ENCODE measurements at regions not wholly inside any gene's neighbourhood (a gene's known extent, or its start where the extent isn't known, plus 50 kb on each side); places are given as distances from the start of the nearest gene placed in this dataset.

DNA sequence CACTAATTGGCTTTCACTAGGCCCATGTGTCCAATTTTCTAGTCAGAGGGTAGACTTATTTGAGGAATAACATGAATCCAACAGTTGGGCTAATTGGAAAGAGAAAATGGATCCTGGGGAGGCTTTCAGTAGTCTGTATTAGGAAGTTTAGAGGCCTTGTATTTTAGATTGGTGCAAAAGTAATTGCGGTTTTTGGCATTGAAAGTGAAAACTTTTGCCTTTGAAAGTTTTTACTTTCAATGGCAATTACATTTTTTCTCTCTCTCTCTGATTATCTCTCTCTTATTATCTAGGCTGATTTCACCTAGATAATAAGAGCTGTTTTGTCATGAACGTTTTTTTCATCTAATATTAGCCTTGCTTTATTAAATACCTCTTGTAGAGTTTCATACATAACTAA lies 981.7 kb downstream of the REEP3 start:
- no peak for DNase-seq (ENCODE audit: low read depth)
- H3K4me3 ChIP-seq (ENCODE audit: low read depth, low read length): no peak overlapping the region
- TF ChIP-seq CTCF (IDR thresholded peaks at IDR 0.05; ENCODE audit: insufficient read depth, low read depth, low read length): no peak

DNA sequence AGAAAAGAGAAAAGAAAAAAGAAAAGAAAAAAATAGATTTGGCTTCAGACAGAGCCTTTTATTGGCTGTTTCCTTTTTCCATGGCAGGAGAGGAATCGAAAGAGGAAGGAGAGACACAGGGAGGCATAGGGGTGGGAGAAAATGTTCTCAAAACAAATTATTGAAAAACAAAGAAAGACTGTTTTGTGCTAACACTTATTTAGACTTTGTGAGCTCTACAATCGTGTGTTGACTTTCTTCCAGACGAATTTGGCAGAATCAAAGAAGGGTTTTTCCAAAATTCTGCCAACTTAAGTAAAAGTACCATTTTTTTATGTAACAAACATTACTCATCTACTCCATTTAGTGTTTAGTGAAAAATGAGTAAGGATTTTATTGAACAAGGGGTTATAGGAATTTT lies 982.2 kb downstream of the REEP3 start:
- TF ChIP-seq CTCF (IDR thresholded peaks at IDR 0.05; ENCODE audit: insufficient read depth, low read depth, low read length): no peak
- no peak for DNase-seq (ENCODE audit: low read depth)
- no peak overlapping the region for H3K4me3 ChIP-seq (ENCODE audit: low read depth, low read length)

DNA sequence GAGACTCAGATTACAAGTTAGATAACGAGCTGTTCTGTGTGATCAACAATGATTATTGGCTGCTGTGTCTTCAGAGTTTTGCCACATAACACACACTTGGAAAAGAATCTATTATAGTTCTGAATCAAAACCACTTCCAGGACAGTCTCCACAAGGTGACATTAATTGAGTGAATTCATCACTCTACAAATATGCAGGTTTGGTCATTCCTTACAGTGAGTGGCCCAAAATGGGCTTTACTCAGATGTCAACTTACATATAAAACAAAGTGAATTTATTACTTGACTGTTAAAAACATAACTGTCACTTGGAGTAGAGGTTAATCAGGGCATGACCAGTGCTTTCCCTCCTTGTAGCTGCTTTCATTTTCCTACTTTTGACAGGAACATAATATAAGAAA lies 984.3 kb downstream of the REEP3 start:
- DNase-seq (ENCODE audit: low read depth): no peak
- no peak for TF ChIP-seq CTCF (IDR thresholded peaks at IDR 0.05; ENCODE audit: insufficient read depth, low read depth, low read length)
- no peak overlapping the region for H3K4me3 ChIP-seq (ENCODE audit: low read depth, low read length)

DNA sequence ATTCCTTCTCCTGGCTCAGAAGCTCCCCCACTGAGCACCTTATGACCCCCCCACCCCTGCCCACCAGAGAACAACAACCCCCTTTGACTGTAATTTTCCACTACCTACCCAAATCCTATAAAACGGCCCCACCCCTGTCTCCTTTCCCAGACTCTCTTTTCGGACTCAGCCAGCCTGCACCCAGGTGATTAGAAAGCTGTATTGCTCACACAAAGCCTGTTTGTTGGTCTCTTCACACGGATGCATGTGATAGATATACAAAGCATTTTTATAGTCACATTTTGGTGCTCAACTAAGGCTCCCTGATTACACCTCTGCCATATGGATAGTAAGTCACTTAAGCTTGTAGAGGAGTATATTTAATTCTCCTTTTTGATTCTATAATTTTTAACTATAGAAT lies 985.8 kb downstream of the REEP3 start:
- TF ChIP-seq CTCF (IDR thresholded peaks at IDR 0.05; ENCODE audit: insufficient read depth, low read depth, low read length): no peak
- DNase-seq (ENCODE audit: low read depth): no peak
- no peak overlapping the region for H3K4me3 ChIP-seq (ENCODE audit: low read depth, low read length)

GRCh38 chr10:64507651-64508028 lies 986.4 kb downstream of the REEP3 start:
- TF ChIP-seq CTCF (IDR thresholded peaks at IDR 0.05; ENCODE audit: insufficient read depth, low read depth, low read length): no peak
- no peak overlapping the region for H3K4me3 ChIP-seq (ENCODE audit: low read depth, low read length)
- no peak for DNase-seq (ENCODE audit: low read depth)

DNA sequence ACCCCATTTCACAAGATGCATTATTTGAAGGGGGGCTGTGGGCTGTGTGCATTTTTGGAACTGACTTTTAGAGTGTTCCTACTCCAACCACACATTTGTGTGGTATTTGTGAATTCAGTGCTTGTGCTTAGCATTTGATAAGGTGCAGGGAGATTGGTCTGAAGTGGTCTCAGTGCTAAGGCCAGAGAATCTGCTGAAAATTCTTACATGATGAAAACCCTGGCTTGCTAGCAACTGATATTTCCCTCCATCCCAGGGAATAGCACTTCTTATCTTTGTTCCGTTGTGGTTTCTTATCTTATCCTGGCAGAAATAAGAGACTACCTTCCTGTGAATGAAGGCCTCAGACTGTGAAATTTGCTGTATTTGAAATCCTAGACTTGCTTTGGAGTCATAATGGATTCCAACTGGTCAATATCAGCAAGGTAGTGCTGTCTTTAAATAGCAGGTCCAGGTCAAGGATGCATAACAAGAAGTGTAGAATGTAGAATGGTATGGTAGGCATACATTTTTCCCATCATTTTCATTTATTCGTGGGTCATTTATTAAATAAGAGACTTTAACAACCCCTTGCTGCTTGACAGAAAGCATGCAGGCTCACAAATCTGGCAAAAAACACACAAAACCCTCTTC lies 986.9 kb downstream of the REEP3 start:
- no peak for TF ChIP-seq CTCF (IDR thresholded peaks at IDR 0.05; ENCODE audit: insufficient read depth, low read depth, low read length)
- no peak for DNase-seq (ENCODE audit: low read depth)
- H3K4me3 ChIP-seq (ENCODE audit: low read depth, low read length): no peak overlapping the region
